Putamen (tissue), 1 donor: ENCODE measurements at regions not wholly inside any gene's neighbourhood (a gene's known extent, or its start where the extent isn't known, plus 50 kb on each side); places are given as distances from the start of the nearest gene placed in this dataset.

ENCODE experiments used
- DNase-seq: peaks from one replicate; pipeline ENCODE4 v3.0.0-alpha.2; 2016; ENCODE audit warnings: low spot score

DNA sequence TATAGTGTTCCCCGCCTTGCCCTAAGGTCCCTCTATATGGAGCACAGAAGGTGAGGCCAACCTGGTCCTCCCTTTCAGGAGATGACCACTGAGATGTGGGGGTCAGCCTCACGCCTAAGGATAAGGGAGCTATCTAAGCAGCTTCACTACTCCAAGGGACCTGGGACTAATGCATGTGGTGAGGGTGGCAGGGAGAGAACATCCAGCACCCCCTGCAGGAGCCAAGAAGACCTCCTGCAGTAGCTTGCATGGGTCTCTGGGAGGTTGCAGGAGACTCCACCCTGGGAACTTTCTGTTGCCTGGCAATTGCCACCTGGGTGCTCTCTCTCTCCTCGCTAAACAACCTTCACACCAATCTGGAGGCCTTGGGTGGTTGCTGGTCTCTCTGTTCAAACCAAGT lies 93.0 kb upstream of the KLHL29 start:
- no peak for DNase-seq

DNA sequence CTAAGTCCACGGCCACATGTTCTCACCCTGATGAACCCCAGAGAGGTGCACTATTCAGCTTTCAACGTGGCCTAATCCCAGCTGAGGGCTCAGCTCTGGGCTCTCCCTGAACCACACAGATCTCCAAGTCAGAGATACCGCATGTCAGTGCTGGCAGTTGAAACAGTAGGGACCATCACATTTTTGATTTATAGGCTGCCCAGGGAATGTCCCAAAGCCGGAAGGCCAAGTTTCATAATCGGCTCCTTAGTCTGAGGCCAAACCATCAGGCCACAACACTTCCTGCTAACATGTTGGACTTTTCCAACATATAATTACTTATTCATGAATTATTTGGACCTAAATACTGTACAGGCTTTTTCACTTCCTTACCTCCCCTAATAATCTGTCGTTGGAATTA lies 91.9 kb upstream of the KLHL29 start:
- DNase-seq = no peak

DNA sequence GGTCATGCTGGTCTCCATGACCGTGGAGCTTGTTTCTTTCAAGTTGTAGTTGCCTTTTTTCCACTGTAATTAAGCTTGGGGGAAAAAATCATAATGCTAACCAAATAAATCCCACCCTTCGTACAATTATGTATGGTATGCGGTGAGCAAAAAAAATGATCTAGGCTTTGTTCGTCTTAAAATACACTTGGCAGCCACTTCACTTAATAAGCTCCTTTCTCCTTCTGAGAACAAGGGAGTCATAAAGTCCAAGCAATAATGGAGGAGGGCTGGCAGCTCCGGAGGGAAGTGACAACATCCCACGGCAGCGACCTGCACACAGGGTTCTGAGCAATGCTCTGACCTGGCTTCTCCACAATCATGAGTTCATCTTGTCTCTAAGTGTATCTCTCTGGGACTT lies 91.2 kb upstream of the KLHL29 start:
- DNase-seq = no peak

- DNase-seq = no peak
Measured at GRCh38 chr2:23294238-23294637, 90.7 kb upstream of the KLHL29 start.

DNA sequence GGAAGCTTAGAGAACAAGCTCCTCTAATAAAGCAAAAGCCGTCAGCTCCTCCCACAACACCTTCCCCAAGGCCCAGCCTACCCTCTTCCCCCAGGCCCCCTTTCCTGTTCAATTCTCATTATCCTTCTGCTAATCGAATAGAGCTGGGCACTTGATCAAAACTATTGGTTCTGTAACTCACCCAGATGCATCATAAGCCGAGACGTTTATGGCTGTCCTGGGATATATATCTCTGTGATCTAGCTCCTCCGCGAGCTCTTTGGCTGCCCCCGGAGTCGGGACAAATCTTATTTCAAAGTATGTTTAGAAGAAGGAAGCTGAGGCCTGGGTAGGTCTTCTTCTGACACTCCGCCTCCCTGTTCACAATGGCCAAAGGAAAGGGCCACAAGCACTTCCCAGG lies 88.3 kb upstream of the KLHL29 start:
- no peak for DNase-seq

- DNase-seq = no peak
Measured at GRCh38 chr2:23297112-23297511, 87.9 kb upstream of the KLHL29 start.

GRCh38 chr2:23298551-23298950 lies 86.4 kb upstream of the KLHL29 start:
- DNase-seq = no peak

GRCh38 chr2:23299476-23300195 lies 85.3 kb upstream of the KLHL29 start:
- DNase-seq = no peak

- DNase-seq = no peak
Measured at GRCh38 chr2:23301136-23301535, 83.8 kb upstream of the KLHL29 start.

GRCh38 chr2:23302591-23302990 lies 82.4 kb upstream of the KLHL29 start:
- DNase-seq = no peak

GRCh38 chr2:23306401-23306800 lies 78.6 kb upstream of the KLHL29 start:
- no peak for DNase-seq

GRCh38 chr2:23311186-23311585 lies 73.8 kb upstream of the KLHL29 start:
- no peak for DNase-seq

DNA sequence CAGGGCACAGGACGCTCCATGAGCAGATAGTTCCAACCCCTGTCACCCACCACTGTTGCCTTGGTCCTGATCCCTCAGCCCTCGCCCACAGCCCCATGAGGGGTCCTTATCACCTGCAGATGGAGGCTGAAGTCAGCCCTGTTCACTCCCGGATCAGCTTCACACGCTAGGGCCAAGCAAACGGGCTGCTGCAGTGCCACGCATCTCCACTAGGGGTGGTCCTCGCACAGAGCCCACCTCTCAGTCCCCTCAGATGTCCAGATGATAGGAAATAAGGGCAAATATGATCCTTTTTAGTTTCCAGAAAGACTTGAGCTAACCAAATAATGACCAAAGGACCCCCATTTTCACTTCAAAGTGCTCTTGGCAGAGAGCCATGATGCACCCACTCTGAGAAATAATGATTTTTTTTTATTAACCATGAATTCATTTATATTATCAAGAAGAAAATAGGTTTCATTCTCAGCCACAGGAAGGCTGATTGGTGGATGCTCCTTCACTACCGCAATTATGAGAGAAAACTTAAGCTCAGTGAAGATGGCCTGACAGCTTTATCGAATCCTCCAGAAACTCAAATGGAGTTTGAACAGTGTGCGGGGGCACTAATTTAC lies 71.9 kb upstream of the KLHL29 start:
- no peak for DNase-seq

DNA sequence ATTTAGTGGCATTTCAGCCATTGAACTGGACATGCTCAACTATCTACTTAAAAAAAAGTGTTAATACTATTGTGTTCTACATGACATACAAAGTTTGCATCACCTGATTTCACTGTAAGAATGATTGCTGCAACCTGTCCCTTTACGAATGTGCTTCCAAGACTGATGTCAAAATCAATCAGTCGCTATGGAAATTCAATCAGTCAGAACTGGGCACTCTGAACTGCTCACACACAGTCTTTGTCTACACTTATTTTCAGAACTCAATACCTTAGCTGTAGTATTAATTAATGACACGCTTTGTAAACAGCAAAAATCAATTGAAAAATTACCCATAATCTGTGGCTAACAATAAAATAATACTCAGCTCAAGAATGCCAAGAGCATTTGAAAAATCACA lies 70.3 kb upstream of the KLHL29 start:
- no peak for DNase-seq

- DNase-seq = no peak
Measured at GRCh38 chr2:23320058-23320457, 64.9 kb upstream of the KLHL29 start.

DNA sequence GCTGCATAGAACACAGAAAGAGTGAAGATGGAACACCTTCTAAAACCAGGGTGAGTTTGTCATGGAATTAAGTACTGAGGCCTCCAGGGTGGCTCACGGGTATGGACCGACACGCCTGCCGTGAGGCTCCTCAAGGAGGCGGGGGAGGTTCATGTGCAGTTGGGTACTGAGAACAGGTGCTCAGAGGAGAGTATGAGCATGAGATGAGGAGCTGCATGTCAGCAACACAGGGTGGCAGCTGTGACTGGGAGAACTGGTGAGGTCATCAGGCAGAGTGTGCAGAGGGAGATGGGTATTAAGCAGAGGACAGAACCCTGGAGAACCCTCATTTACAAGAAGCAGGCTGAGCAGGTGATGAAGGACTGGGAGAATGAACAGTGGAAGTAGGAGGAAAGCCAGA lies 63.2 kb upstream of the KLHL29 start:
- no peak for DNase-seq

DNA sequence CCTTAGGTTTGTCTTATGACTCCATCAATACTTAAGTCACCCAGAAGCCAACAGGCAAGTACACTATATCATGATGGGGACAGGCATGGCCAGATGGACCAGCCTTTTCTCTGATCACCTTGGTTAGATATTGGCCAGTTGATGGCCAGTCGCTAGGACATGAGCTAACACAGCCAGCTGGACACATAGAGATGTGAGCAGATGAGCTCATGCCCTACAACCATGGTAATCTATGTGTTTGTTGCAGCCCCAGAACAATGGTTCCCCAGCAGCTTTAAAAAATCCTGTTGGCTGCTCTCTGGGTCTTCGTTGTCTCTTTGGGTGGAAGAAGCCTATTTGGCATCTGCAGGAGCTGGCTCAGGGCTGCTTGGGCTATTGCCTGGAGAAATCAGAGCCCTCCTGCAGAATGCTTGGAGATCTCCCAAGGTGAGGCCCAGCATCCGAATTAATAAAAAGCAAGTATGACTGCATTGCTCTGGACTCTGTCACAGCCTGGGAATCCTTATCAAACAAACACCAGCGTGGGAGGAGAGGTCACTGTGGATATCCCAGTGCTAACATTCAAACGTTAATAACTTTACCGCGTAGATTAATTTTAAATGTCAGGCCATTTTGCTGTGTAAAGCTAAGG lies 62.3 kb upstream of the KLHL29 start:
- no peak for DNase-seq

DNA sequence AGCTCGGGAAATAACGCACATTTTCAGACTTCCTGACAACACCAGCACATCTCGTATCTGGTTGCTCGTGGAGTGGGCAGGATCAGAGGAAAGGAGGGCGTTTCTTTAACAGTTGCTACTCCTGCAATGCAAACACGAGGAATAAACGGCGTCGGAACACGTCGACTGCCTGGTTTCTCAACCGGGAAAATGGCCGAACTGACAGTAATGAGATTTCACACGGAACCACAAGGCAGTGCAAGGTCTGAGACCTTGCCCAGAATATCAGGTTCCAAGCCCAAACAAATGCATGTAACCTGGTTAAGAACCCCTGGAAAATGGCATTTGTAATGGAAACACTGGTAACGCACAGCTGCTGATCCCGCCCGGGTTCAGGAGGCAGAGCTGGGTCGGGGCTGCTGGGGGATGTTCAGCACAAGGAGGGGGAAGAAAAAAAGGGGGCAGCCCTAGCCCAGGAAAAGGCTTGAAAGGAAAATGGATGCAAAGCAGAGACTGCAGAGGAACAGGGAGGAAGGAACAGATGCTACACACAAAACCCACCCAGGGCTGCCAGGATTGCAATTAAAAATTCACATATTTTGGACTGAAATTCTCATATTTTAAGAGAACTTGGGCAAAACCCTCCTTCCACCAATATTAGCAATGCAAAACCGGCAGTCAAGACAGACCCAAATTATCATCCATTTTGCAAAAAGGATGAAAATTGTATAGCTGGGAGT lies 61.6 kb upstream of the KLHL29 start:
- no peak for DNase-seq

DNA sequence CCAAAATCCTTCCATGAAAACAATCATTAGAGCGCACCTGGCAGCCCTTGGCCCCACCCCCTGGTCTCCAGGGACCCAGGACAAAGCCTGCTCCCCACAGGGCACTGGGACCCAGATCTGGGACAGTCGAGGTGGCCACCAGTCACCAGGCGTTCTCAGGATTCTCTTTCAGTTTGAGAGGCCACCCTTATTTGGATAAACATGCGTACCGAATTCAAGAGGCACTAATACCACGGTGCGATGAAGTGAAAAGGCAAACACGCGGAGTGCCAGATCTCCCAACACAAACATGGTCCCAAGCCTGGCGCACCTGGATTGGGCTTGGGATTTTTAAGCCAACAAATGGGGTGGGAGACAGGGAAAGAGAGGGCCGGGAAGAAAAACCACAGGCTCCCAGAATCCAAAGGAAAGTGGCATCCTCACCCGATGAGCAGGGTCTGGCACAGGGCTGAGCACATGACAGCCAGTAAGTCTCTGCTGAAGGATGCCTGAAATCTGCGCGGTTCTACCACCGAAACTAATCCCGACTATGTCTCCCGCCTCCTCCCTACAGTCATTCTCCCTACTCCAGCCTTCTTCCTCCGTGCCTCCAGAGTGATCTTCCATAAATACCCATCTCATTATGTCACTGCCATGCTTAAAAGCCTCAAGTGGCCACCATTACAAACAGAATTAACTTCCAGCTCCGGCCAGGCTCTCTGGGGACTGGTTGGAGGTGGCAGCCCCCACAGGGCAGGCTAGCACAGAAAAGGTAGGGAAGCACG lies 60.9 kb upstream of the KLHL29 start:
- DNase-seq = no peak

- no peak for DNase-seq
Measured at GRCh38 chr2:23326330-23326729, 58.6 kb upstream of the KLHL29 start.

DNA sequence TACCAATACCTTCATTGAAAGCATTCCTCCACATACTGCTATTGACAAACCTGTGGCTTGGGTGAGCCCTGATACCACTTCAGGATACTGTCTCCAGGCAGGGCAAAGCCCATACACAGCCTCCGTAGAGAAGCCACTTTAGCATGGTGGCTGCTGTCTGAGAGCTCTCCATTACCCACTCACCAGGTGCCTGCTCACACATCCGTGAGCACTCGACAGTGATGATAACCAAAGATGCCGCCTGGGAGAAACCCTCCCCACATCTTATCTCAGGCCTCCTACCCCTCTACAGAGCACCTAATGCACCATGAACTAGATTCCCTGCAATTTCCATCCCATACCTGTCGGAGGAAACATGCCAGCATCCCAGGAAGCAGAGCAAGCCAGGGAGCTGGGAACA lies 57.6 kb upstream of the KLHL29 start:
- no peak for DNase-seq

DNA sequence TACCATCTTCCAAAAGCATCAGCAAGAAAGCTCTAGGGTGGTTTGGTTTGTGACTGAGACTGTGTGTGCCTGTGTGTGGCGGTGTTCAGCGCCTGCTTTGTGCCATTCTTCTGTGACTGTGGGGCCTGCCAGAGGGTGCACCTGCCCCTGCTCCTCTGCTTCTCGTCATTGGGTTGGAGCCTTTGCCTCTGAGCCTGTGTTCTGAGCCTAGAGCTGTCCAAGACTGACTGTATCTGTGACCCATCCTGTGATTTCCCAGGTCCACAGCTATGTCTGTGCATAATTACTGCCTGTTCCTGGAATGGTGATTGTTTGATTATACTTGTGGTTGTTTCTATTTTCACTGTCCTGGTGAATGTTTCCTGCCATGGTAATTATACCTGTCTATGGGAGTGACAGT lies 57.1 kb upstream of the KLHL29 start:
- no peak for DNase-seq
